IMR-90 (cell line): ENCODE measurements at regions not wholly inside any gene's neighbourhood (a gene's known extent, or its start where the extent isn't known, plus 50 kb on each side); places are given as distances from the start of the nearest gene placed in this dataset.

ENCODE experiments used
- ATAC-seq: fragments of 200-7000 bp; cut with Tn5 transposase; 2 replicates; pipeline ENCODE4 v1.9.1; 2020; ENCODE audit warnings: low read depth, mild to moderate bottlenecking, moderate library complexity
- BruUV-seq: library from RNA; stranded (reverse); fragments of 400-500 nt; replicated peaks from 2 replicates; lab custom pipeline; 2021; lab: Mats Ljungman, UMichigan
- CTCF ChIA-PET: fragments of 300-600 bp; formaldehyde crosslinking; extraction: SDS; loops from one replicate; lab custom pipeline; 2021; ENCODE audit warnings: antibody characterized with exemption; lab: Yijun Ruan, JAX
- POLR2A ChIA-PET: fragments of 300-600 bp; sonication (Branson Sonifier 250); formaldehyde crosslinking; loops from one replicate; lab custom pipeline; 2022; ENCODE audit warnings: antibody characterized with exemption; ENCODE audit not compliant: unreplicated experiment; lab: Charles Lee
- DNase-seq: peaks from one replicate; pipeline ENCODE4 v3.0.0; 2013
- H2AFZ ChIP-seq: replicated peaks from 2 replicates; pipeline ENCODE3; 2013; ENCODE audit warnings: low read length, mild to moderate bottlenecking; ENCODE audit not compliant: poor library complexity
- H2AK5ac ChIP-seq: 2 replicates; pipeline ENCODE4 v1.6.1; 2013; ENCODE audit warnings: low read depth, low read length, inconsistent platforms
- H2AK9ac ChIP-seq: replicated peaks from 2 replicates; pipeline ENCODE3; 2013; ENCODE audit warnings: mild to moderate bottlenecking, low read depth, low read length, moderate library complexity; ENCODE audit not compliant: poor library complexity
- H2BK120ac ChIP-seq: 2 replicates; pipeline ENCODE4 v1.6.1; 2013; ENCODE audit warnings: low read depth, low read length, inconsistent platforms
- H2BK15ac ChIP-seq: 3 replicates; pipeline ENCODE4 v1.6.1; 2013; ENCODE audit warnings: low read depth, low read length, inconsistent platforms
- H2BK20ac ChIP-seq: 2 replicates; pipeline ENCODE4 v1.6.1; 2013; ENCODE audit warnings: low read depth, mild to moderate bottlenecking, inconsistent platforms, low read length, moderate library complexity
- H2BK5ac ChIP-seq: 2 replicates; pipeline ENCODE4 v1.6.1; 2013; ENCODE audit warnings: mild to moderate bottlenecking, low read depth, low read length, inconsistent platforms; ENCODE audit not compliant: poor library complexity, severe bottlenecking
- H3K14ac ChIP-seq: replicated peaks from 2 replicates; pipeline ENCODE4 v1.6.1; 2013; ENCODE audit warnings: low read depth, low read length, inconsistent platforms
- H3K18ac ChIP-seq: 2 replicates; pipeline ENCODE4 v1.6.1; 2013; ENCODE audit warnings: low read depth, low read length, control low read depth
- H3K23ac ChIP-seq: 2 replicates; pipeline ENCODE4 v1.6.1; 2013; ENCODE audit warnings: low read depth, low read length, inconsistent platforms
- H3K27ac ChIP-seq: 2 replicates; pipeline ENCODE4 v1.5.1; 2013; ENCODE audit warnings: mild to moderate bottlenecking, control low read depth, low read length; ENCODE audit not compliant: insufficient read depth
- H3K27me3 ChIP-seq: 2 replicates; pipeline ENCODE4 v1.6.1; 2013; ENCODE audit warnings: low read length; ENCODE audit not compliant: control insufficient read depth, insufficient read depth
- H3K36me3 ChIP-seq: 2 replicates; pipeline ENCODE4 v1.6.1; 2013; ENCODE audit warnings: low read length, mixed read lengths; ENCODE audit not compliant: control insufficient read depth, insufficient read depth
- H3K4ac ChIP-seq: 2 replicates; pipeline ENCODE4 v1.6.1; 2013; ENCODE audit warnings: low read depth, low read length, inconsistent platforms
- H3K4me1 ChIP-seq: 2 replicates; pipeline ENCODE4 v1.6.1; 2013; ENCODE audit warnings: low read length, mixed read lengths; ENCODE audit not compliant: control insufficient read depth, insufficient read depth
- H3K4me2 ChIP-seq: 2 replicates; pipeline ENCODE4 v1.6.1; 2013; ENCODE audit warnings: low read depth, mild to moderate bottlenecking, control low read depth, low read length, moderate library complexity
- H3K4me3 ChIP-seq: 2 replicates; pipeline ENCODE4 v1.5.1; 2013; ENCODE audit warnings: low read depth, mild to moderate bottlenecking, control low read depth, low read length, moderate library complexity; ENCODE audit not compliant: insufficient read depth
- H3K56ac ChIP-seq: 2 replicates; pipeline ENCODE4 v1.6.1; 2013; ENCODE audit warnings: low read length, inconsistent platforms; ENCODE audit not compliant: insufficient read depth; ENCODE audit errors: extremely low read depth
- H3K79me1 ChIP-seq, 2 experiments: 2 replicates each; pipeline ENCODE4 v1.6.1; 2013; ENCODE audit warnings: low read length in 2 of 2, inconsistent platforms in 1 of 2, low read depth in 1 of 2
- H3K9ac ChIP-seq: 2 replicates; pipeline ENCODE4 v1.6.1; 2013; ENCODE audit warnings: low read depth, low read length, control low read depth
- H3K9me1 ChIP-seq: 2 replicates; pipeline ENCODE4 v1.6.1; 2013; ENCODE audit warnings: low read length, inconsistent platforms; ENCODE audit not compliant: insufficient read depth
- H3K9me3 ChIP-seq: 2 replicates; pipeline ENCODE4 v1.6.1; 2013; ENCODE audit warnings: low read length; ENCODE audit not compliant: control insufficient read depth, insufficient read depth
- H4K20me1 ChIP-seq: 2 replicates; pipeline ENCODE4 v1.6.1; 2013; ENCODE audit warnings: low read length, inconsistent platforms; ENCODE audit not compliant: insufficient read depth
- H4K5ac ChIP-seq: 2 replicates; pipeline ENCODE4 v1.6.1; 2013; ENCODE audit warnings: mild to moderate bottlenecking, low read depth, low read length, control low read depth
- H4K8ac ChIP-seq, 2 experiments: 2 replicates each; pipeline ENCODE4 v1.6.1; 2013; ENCODE audit warnings: low read depth in 2 of 2, low read length in 2 of 2, control low read depth in 1 of 2, inconsistent platforms in 1 of 2
- H4K91ac ChIP-seq: 2 replicates; pipeline ENCODE4 v1.6.1; 2013; ENCODE audit warnings: low read depth, low read length, inconsistent platforms; ENCODE audit not compliant: insufficient read depth
- BHLHE40 ChIP-seq: fragments of 150-350 bp; IDR thresholded peaks from 2 replicates; pipeline ENCODE4 v1.6.1; 2016; ENCODE audit warnings: mild to moderate bottlenecking, low read depth, low read length
- CEBPB ChIP-seq: IDR thresholded peaks from 2 replicates; pipeline ENCODE4 v1.6.1; 2012; ENCODE audit warnings: low read depth, low read length, improper control_type of control experiment
- CHD1 ChIP-seq: IDR thresholded peaks from 2 replicates; pipeline ENCODE4 v1.6.1; 2012; ENCODE audit warnings: low read depth, low read length, improper control_type of control experiment
- MAZ ChIP-seq: IDR thresholded peaks from 2 replicates; pipeline ENCODE4 v1.6.1; 2012; ENCODE audit warnings: low read depth, mild to moderate bottlenecking, low read length, improper control_type of control experiment, moderate library complexity, borderline replicate concordance
- MXI1 ChIP-seq: IDR thresholded peaks from 2 replicates; pipeline ENCODE4 v1.6.1; 2012; ENCODE audit warnings: low read depth, mild to moderate bottlenecking, low read length, moderate library complexity, borderline replicate concordance
- NFE2L2 ChIP-seq: fragments of 150-350 bp; IDR thresholded peaks from 2 replicates; pipeline ENCODE4 v1.6.1; 2016; ENCODE audit warnings: low read depth, mild to moderate bottlenecking, low read length
- POLR2A ChIP-seq: IDR thresholded peaks from 2 replicates; pipeline ENCODE4 v1.6.1; 2012; ENCODE audit warnings: mild to moderate bottlenecking, low read depth, low read length
- RCOR1 ChIP-seq: IDR thresholded peaks from 2 replicates; pipeline ENCODE4 v1.6.1; 2012; ENCODE audit warnings: mild to moderate bottlenecking, low read length, improper control_type of control experiment; ENCODE audit not compliant: insufficient replicate concordance
- RFX5 ChIP-seq: IDR thresholded peaks from 2 replicates; pipeline ENCODE4 v1.8.0; 2012; ENCODE audit warnings: low read depth, mild to moderate bottlenecking, low read length, moderate library complexity
- SMC3 ChIP-seq: fragments of 150-350 bp; IDR thresholded peaks from 2 replicates; pipeline ENCODE4 v1.6.1; 2016; ENCODE audit warnings: low read depth, mild to moderate bottlenecking, antibody characterized with exemption, low read length, moderate library complexity
- WGBS, 2 experiments: methylation state at CpG; one replicate each; pipeline versions ENCODE4 v1.1.5 to v1.1.7; 2013; ENCODE audit warnings: missing lambda C conversion rate in 2 of 2; ENCODE audit not compliant: insufficient read length in 1 of 2; ENCODE audit errors: extremely low coverage in 2 of 2; 5-methylcytosine and 5-hydroxymethylcytosine counted together
- dilution Hi-C: fragments of 300-500 bp; cut with HindIII; formaldehyde crosslinking; loops from one replicate; pipeline ENCODE4 v1.14.3; 2018; ENCODE audit warnings: low sequenced_read_pairs; ENCODE audit not compliant: unreplicated experiment
- in situ Hi-C: fragments of 300-500 bp; cut with MboI; formaldehyde crosslinking; loops from 3 replicates; pipeline ENCODE4 v1.14.3; 2019; ENCODE audit warnings: low sequenced_read_pairs, inconsistent platforms, mixed read lengths
- intact Hi-C: fragments of 100-400 bp; cut with micrococcal nuclease; formaldehyde crosslinking; loops from 2 replicates; pipeline ENCODE4 v1.10.0; 2022

- TF ChIP-seq RFX5: no peak
Measured at GRCh38 chr9:13607481-13608441, 328.3 kb upstream of the MPDZ start (continued).

GRCh38 chr9:13606586-13606985 lies 327.1 kb upstream of the MPDZ start:
- no peaks in the 10 kb centered on the region for H3K9me1 ChIP-seq
- H2BK15ac ChIP-seq: no peak overlapping the region
- H3K4me2 ChIP-seq: no peak overlapping the region
- BruUV-seq: no TSS peak
- H3K4me1 ChIP-seq: no peaks in the 10 kb centered on the region
- intact Hi-C loops (no loop called here), dilution Hi-C loops (no loop called here), in situ Hi-C loops (no loop called here)
- H4K20me1 ChIP-seq: no peaks in the 10 kb centered on the region
- H2BK20ac ChIP-seq: no peak overlapping the region
- DNase-seq (no peak), ATAC-seq (no peak)
- no peak overlapping the region for H2BK5ac ChIP-seq
- no peak overlapping the region for H3K14ac ChIP-seq
- 0% methylated on average over 1 of the region's 5 CpGs; no CpG with 5 or more reads in 1 of the 2 experiments for WGBS, 2 experiments
- no peaks in the 10 kb centered on the region for H3K27me3 ChIP-seq
- no peak overlapping the region for H3K27ac ChIP-seq
- TF ChIP-seq RCOR1 (no peak), CEBPB (no peak), MAZ (no peak), NFE2L2 (no peak), MXI1 (no peak), SMC3 (no peak), CHD1 (no peak), RFX5 (no peak), POLR2A (no peak), BHLHE40 (no peak)
- no peak overlapping the region for H3K4me3 ChIP-seq
- no peak overlapping the region for H2BK120ac ChIP-seq
- no peaks in the 10 kb centered on the region for H3K36me3 ChIP-seq
- H3K56ac ChIP-seq: no peak overlapping the region
- POLR2A ChIA-PET: no interaction called here
- no peak overlapping the region for H4K8ac ChIP-seq
- no peak overlapping the region for H4K91ac ChIP-seq
- H3K23ac ChIP-seq: no peak overlapping the region
- H2AK9ac ChIP-seq: no peak overlapping the region
- H3K9me3 ChIP-seq: no peaks in the 10 kb centered on the region
- no peak overlapping the region for H4K5ac ChIP-seq
- H3K9ac ChIP-seq: no peak overlapping the region
- CTCF ChIA-PET: no interaction called here
- H2AK5ac ChIP-seq: no peak overlapping the region
- no peak overlapping the region for H2AFZ ChIP-seq
- H3K18ac ChIP-seq: no peak overlapping the region
- no peak overlapping the region for H3K4ac ChIP-seq
- no peaks in the 10 kb centered on the region for H3K79me1 ChIP-seq
